SK-N-SH (cell line): ENCODE measurements at regions not wholly inside any gene's neighbourhood (a gene's known extent, or its start where the extent isn't known, plus 50 kb on each side); places are given as distances from the start of the nearest gene placed in this dataset.
"Not testable (repeated sequence)": the region's sequence is repeated elsewhere in the genome, so short reads cannot be mapped to it uniquely, and the experiment has no call there.

Experiments used
- CTCF ChIA-PET: fragments of 300-600, 350-600 bp; formaldehyde crosslinking; extraction: SDS; loops from one replicate; lab custom pipeline; 2021; lab: Yijun Ruan, JAX
- POLR2A ChIA-PET: fragments of 350-600 bp; sonication (Branson Sonifier 250); formaldehyde crosslinking; extraction: SDS; loops from one replicate; lab custom pipeline; 2020; ENCODE audit warnings: antibody characterized with exemption, inconsistent platforms; lab: Yijun Ruan, JAX
- DNase-seq: peaks from one replicate; pipeline ENCODE4 v3.0.0; 2012
- H2AFZ ChIP-seq: fragments of 200-600 bp; sonication (generic); 2 replicates; pipeline ENCODE4 v1.8.1; 2016; ENCODE audit warnings: antibody characterized with exemption, mild to moderate bottlenecking, low read depth
- H3F3A ChIP-seq: fragments of 200-600 bp; sonication (generic); replicated peaks from 2 replicates; pipeline ENCODE3; 2016; ENCODE audit warnings: antibody characterized with exemption, mild to moderate bottlenecking; ENCODE audit not compliant: insufficient read depth
- H3K27ac ChIP-seq, 2 experiments: fragments of 200-500 bp in 1 of 2; fragments of 200-600 bp in 1 of 2; sonication (Bioruptor generic) in 1 of 2; sonication (generic), shearing (Covaris generic) in 1 of 2; 2 replicates each; pipeline versions ENCODE4 v1.5.1 to v1.6.1; 2014 to 2016; ENCODE audit warnings: low read depth in 2 of 2, inconsistent platforms in 1 of 2, low read length in 1 of 2, mild to moderate bottlenecking in 1 of 2, mixed read lengths in 1 of 2
- H3K27me3 ChIP-seq: fragments of 200-600 bp; sonication (generic), shearing (Covaris generic); 2 replicates; pipeline ENCODE4 v1.6.1; 2016; ENCODE audit warnings: mixed run types; ENCODE audit not compliant: insufficient read depth
- H3K36me3 ChIP-seq, 2 experiments: fragments of 200-500 bp in 1 of 2; fragments of 200-600 bp in 1 of 2; sonication (Bioruptor generic) in 1 of 2; sonication (generic) in 1 of 2; replicated peaks in 1 of 2; 2 replicates each; pipeline versions ENCODE3 to v1.5.1; 2014 to 2016; ENCODE audit warnings: low read length in 1 of 2, mild to moderate bottlenecking in 1 of 2; ENCODE audit not compliant: insufficient read depth in 2 of 2, control insufficient read depth in 1 of 2
- H3K4me1 ChIP-seq, 2 experiments: fragments of 200-500 bp in 1 of 2; fragments of 200-600 bp in 1 of 2; sonication (Bioruptor generic) in 1 of 2; sonication (generic), shearing (Covaris generic) in 1 of 2; 2 replicates each; pipeline versions ENCODE4 v1.5.1 to v1.6.1; 2014 to 2016; ENCODE audit warnings: low read depth in 1 of 2, low read length in 1 of 2, mixed run types in 1 of 2; ENCODE audit not compliant: insufficient read depth in 2 of 2, control insufficient read depth in 1 of 2
- H3K4me2 ChIP-seq: fragments of 200-600 bp; sonication (generic), shearing (Covaris generic); 2 replicates; pipeline ENCODE4 v1.6.1; 2017; ENCODE audit warnings: mixed run types
- H3K4me3 ChIP-seq, 2 experiments: fragments of 200-500 bp in 1 of 2; fragments of 200-600 bp in 1 of 2; sonication (Bioruptor generic) in 1 of 2; sonication (generic), shearing (Covaris generic) in 1 of 2; 2 replicates each; pipeline versions ENCODE4 v1.5.1 to v1.8.1; 2014 to 2016; ENCODE audit warnings: low read depth in 2 of 2, inconsistent platforms in 1 of 2, low read length in 1 of 2, mild to moderate bottlenecking in 1 of 2, mixed read lengths in 1 of 2, moderate library complexity in 1 of 2
- H3K79me2 ChIP-seq: fragments of 200-600 bp; sonication (generic); 2 replicates; pipeline ENCODE4 v1.8.1; 2017; ENCODE audit warnings: mild to moderate bottlenecking; ENCODE audit not compliant: insufficient read depth
- H3K9ac ChIP-seq: fragments of 200-600 bp; sonication (generic); 2 replicates; pipeline ENCODE4 v1.6.1; 2017; ENCODE audit warnings: mixed run types
- H3K9me2 ChIP-seq: fragments of 200-600 bp; sonication (generic); 2 replicates; pipeline ENCODE4 v1.6.1; 2017; ENCODE audit warnings: mixed run types
- H3K9me3 ChIP-seq: fragments of 200-600 bp; sonication (generic); 2 replicates; pipeline ENCODE4 v1.6.1; 2017; ENCODE audit warnings: mixed run types, mild to moderate bottlenecking, moderate library complexity
- H4K20me1 ChIP-seq: fragments of 200-600 bp; sonication (generic); 2 replicates; pipeline ENCODE4 v1.6.1; 2017; ENCODE audit warnings: mild to moderate bottlenecking, mixed run types; ENCODE audit not compliant: insufficient read depth
- WGBS: methylation state at CpG from one replicate; pipeline ENCODE4 v1.1.6; 2017; ENCODE audit warnings: low lambda C conversion rate; 5-methylcytosine and 5-hydroxymethylcytosine counted together

DNA sequence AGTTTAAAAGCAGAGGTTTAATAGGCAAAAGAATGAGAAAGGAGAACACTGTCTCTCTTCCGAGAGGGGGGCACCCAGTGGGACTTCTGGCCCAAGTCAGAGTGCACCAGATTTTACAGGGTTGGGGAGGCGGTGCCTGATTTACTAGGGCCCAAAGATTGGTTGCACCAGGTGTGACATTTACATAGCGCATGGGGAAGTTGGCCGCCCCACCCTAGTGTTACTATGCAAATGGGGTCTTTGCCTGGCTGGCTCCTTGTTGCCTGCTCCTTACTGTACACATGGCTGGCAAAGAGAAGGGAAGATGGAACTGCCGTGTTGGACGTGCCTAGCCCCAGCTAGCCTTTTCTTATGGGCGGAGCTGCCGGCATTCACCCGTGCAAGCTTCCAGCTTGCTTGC is 118.8 kb downstream of the NPIPA8 start:
- H3F3A ChIP-seq, DNase-seq, CTCF ChIA-PET, H3K27me3 ChIP-seq, H3K9ac ChIP-seq, H3K36me3 ChIP-seq, H3K79me2 ChIP-seq, H2AFZ ChIP-seq, H3K4me3 ChIP-seq, H4K20me1 ChIP-seq, POLR2A ChIA-PET, H3K4me2 ChIP-seq, H3K9me3 ChIP-seq, H3K4me1 ChIP-seq, H3K9me2 ChIP-seq, H3K27ac ChIP-seq: not testable (repeated sequence)
- 60% methylated on average over 1 of the region's 9 CpGs for WGBS

DNA sequence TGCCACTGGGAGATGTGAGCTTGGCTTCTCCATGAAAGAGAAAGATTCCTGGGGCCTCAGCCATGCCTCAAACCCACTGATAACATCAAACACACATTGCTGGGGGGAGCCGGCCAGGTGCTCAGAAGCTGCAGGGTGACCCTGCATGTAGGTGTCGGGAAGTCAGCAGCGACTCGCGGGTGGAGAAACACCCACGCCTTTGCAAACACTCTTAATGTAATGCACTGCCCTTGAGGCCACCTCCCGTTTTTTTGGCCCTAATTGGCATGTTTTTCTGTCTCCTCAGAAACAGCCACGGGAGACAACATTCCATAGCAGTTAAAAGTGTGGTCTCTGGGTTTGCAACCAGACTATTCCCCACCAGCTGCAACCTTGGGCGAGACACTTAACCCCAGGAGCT is 119.7 kb downstream of the NPIPA8 start:
- POLR2A ChIA-PET, H3K4me2 ChIP-seq, H4K20me1 ChIP-seq, H3K4me1 ChIP-seq, H3F3A ChIP-seq, H3K79me2 ChIP-seq, H3K4me3 ChIP-seq, H2AFZ ChIP-seq, H3K36me3 ChIP-seq, H3K9me2 ChIP-seq, DNase-seq, H3K27ac ChIP-seq, H3K9me3 ChIP-seq, H3K27me3 ChIP-seq, H3K9ac ChIP-seq, CTCF ChIA-PET: not testable (repeated sequence)
- WGBS = 0% methylated on average over 2 of the region's 9 CpGs

DNA sequence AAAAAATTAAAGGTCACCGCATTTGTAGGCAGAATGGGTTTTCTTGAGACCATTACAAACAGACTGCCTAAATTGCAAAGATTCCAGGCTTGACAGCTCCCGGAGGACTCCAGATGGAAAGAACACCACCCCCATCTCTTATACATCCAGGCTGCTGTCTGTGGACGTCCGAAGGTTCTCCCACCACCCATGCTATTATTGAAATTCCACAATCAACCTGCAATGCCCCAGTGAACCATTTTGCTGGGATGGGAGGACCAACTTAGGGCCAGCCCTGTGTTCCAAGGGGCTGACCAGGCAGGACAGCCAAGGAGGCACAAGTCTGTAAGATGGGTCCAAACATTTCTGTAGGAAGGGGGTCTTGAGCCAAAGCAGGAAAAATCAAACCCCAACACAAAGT is 122.7 kb downstream of the NPIPA8 start:
- DNase-seq = peak; percentile 3
- H3K27ac ChIP-seq, H4K20me1 ChIP-seq, H3K9ac ChIP-seq, POLR2A ChIA-PET, CTCF ChIA-PET, H3K4me2 ChIP-seq, H3K4me1 ChIP-seq, H3K9me2 ChIP-seq, H3K36me3 ChIP-seq, H3K79me2 ChIP-seq, H2AFZ ChIP-seq, H3K4me3 ChIP-seq, H3K27me3 ChIP-seq, H3K9me3 ChIP-seq, H3F3A ChIP-seq: not testable (repeated sequence)
- WGBS = 48% methylated on average over 4 of the region's 4 CpGs

GRCh38 chr16:18211505-18211904 is 125.0 kb downstream of the NPIPA8 start:
- H3K9me3 ChIP-seq, H3K4me3 ChIP-seq, H2AFZ ChIP-seq, H3K9ac ChIP-seq, H3K36me3 ChIP-seq, H3K27ac ChIP-seq, H3K79me2 ChIP-seq, DNase-seq, H3F3A ChIP-seq, H3K4me2 ChIP-seq, H3K9me2 ChIP-seq, POLR2A ChIA-PET, CTCF ChIA-PET, H4K20me1 ChIP-seq, H3K4me1 ChIP-seq, H3K27me3 ChIP-seq: not testable (repeated sequence)
- 54% methylated on average over 3 of the region's 4 CpGs for WGBS

GRCh38 chr16:18204786-18205185 is 131.8 kb downstream of the NPIPA8 start:
- H4K20me1 ChIP-seq, H3K27me3 ChIP-seq, H3K9ac ChIP-seq, DNase-seq, H3K4me3 ChIP-seq, H3K4me1 ChIP-seq, CTCF ChIA-PET, H3K9me3 ChIP-seq, H3F3A ChIP-seq, H3K27ac ChIP-seq, H2AFZ ChIP-seq, H3K9me2 ChIP-seq, H3K79me2 ChIP-seq, H3K4me2 ChIP-seq, POLR2A ChIA-PET, H3K36me3 ChIP-seq: not testable (repeated sequence)
- no CpG with 5 or more reads among the region's 1 CpG for WGBS

DNA sequence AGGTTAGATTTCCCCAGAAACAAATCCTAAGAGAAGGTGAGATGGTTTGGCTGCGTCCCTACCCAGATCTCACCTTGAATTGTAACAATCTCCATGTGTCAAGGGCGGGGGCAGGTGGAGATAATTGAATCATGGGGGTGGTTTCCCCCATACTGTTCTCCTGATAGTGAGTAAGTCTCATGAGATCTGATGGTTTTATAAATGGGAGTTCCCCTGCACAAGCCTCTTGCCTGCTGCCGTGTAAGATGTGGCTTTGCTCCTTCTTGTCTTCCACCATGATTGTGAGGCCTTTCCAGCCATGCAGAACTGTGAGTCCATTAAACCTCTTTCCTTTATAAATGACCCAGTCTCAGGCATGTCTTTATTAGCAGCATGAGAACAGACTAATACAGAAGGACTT is 132.2 kb downstream of the NPIPA8 start:
- H2AFZ ChIP-seq, H3K36me3 ChIP-seq, H3K27ac ChIP-seq, POLR2A ChIA-PET, DNase-seq, H3K4me3 ChIP-seq, H3K4me2 ChIP-seq, H3K79me2 ChIP-seq, H3K9me3 ChIP-seq, H3K27me3 ChIP-seq, H3K9ac ChIP-seq, H3K4me1 ChIP-seq, H4K20me1 ChIP-seq, H3K9me2 ChIP-seq, CTCF ChIA-PET, H3F3A ChIP-seq: not testable (repeated sequence)
- WGBS = 27% methylated on average over 3 of the region's 3 CpGs

DNA sequence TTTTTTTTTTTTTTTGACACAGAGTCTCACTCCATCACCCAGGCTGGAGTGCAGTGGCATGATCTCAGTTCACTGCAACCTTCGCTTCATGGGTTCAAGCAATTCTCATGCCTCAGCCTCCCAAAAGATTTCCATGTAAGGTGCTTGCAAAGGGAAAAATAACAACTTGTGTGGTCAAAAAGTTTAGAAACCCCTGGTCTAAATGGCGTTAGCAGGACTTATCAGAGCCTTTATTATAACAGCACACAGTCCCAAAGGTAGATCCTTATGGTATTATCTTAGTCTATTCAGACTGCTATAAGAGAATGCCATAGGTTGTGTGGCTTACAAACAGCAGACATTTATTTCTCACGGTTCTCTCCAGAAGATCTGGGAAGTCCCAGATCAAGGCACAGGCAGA is 135.0 kb downstream of the NPIPA8 start:
- POLR2A ChIA-PET, H3K36me3 ChIP-seq, H3K9me2 ChIP-seq, H3K4me3 ChIP-seq, H3K27ac ChIP-seq, DNase-seq, H3K4me1 ChIP-seq, H2AFZ ChIP-seq, CTCF ChIA-PET, H3K27me3 ChIP-seq, H4K20me1 ChIP-seq, H3K4me2 ChIP-seq, H3K9me3 ChIP-seq, H3F3A ChIP-seq, H3K79me2 ChIP-seq, H3K9ac ChIP-seq: not testable (repeated sequence)
- 41% methylated on average over 3 of the region's 3 CpGs for whole genome bisulfite sequencing
